GM12892 (cell line): ENCODE measurements at regions not wholly inside any gene's neighbourhood (a gene's known extent, or its start where the extent isn't known, plus 50 kb on each side); places are given as distances from the start of the nearest gene placed in this dataset.

Experiments used
- DNase-seq: peaks from one replicate; pipeline ENCODE4 v3.0.0; 2011; ENCODE audit not compliant: insufficient read length
- FAIRE-seq: peaks from 2 replicates; lab custom pipeline; 2011; peaks lifted over from hg19 to GRCh38; lab: Jason Lieb, UNC
- POLR2A ChIP-seq: IDR thresholded peaks from 2 replicates; pipeline ENCODE4 v1.6.1; 2011; ENCODE audit warnings: low read depth, low read length, control low read depth
- POLR2AphosphoS5 ChIP-seq: IDR thresholded peaks from 2 replicates; pipeline ENCODE4 v1.6.1; 2011; ENCODE audit warnings: low read depth, low read length, control low read depth
- TAF1 ChIP-seq: IDR thresholded peaks from 2 replicates; pipeline ENCODE4 v1.6.1; 2011; ENCODE audit warnings: low read depth, mild to moderate bottlenecking, control low read depth, low read length, borderline replicate concordance

GRCh38 chr5:102594192-102594591 is 95.4 kb upstream of the SLCO6A1 start:
- no peak for TF ChIP-seq POLR2AphosphoS5
- TF ChIP-seq TAF1: no peak
- TF ChIP-seq POLR2A: no peak
- FAIRE-seq: no peak
- no peak for DNase-seq

GRCh38 chr5:102595332-102595731 is 96.5 kb upstream of the SLCO6A1 start:
- no peak for DNase-seq
- TF ChIP-seq POLR2A (no peak), TAF1 (no peak), POLR2AphosphoS5 (no peak)
- no peak for FAIRE-seq

GRCh38 chr5:102596113-102596512 is 97.3 kb upstream of the SLCO6A1 start:
- TF ChIP-seq TAF1: no peak
- TF ChIP-seq POLR2A: no peak
- no peak for TF ChIP-seq POLR2AphosphoS5
- FAIRE-seq (no peak), DNase-seq (no peak)

- FAIRE-seq (no peak), DNase-seq (no peak)
- no peak for TF ChIP-seq POLR2A
- no peak for TF ChIP-seq POLR2AphosphoS5
- TF ChIP-seq TAF1: no peak
Measured at GRCh38 chr5:102596951-102597350, 98.2 kb upstream of the SLCO6A1 start.

- TF ChIP-seq POLR2A (no peak), TAF1 (no peak), POLR2AphosphoS5 (no peak)
- no peak for DNase-seq
- FAIRE-seq: no peak
Measured at GRCh38 chr5:102599289-102599688, 100.5 kb upstream of the SLCO6A1 start.

- DNase-seq (no peak), FAIRE-seq (no peak)
- TF ChIP-seq TAF1 (no peak), POLR2AphosphoS5 (no peak), POLR2A (no peak)
Measured at GRCh38 chr5:102600964-102601363, 102.2 kb upstream of the SLCO6A1 start.

GRCh38 chr5:102603670-102604069 is 104.9 kb upstream of the SLCO6A1 start:
- TF ChIP-seq POLR2AphosphoS5 (no peak), TAF1 (no peak), POLR2A (no peak)
- FAIRE-seq: no peak
- DNase-seq: no peak

- TF ChIP-seq POLR2AphosphoS5 (no peak), TAF1 (no peak), POLR2A (no peak)
- no peak for FAIRE-seq
Measured at GRCh38 chr5:102608414-102608813, 109.6 kb upstream of the SLCO6A1 start.

GRCh38 chr5:102611312-102611711 is 112.5 kb upstream of the SLCO6A1 start:
- TF ChIP-seq TAF1 (no peak), POLR2AphosphoS5 (no peak)
- FAIRE-seq: no peak

More at GRCh38 chr5:102608414-102608813, 109.6 kb upstream of the SLCO6A1 start:
- DNase-seq: no peak

GRCh38 chr5:102613661-102614060 is 114.9 kb upstream of the SLCO6A1 start:
- FAIRE-seq: no peak
- no peak for TF ChIP-seq TAF1
- TF ChIP-seq POLR2A: no peak
- no peak for TF ChIP-seq POLR2AphosphoS5
- DNase-seq: no peak

More at GRCh38 chr5:102611312-102611711, 112.5 kb upstream of the SLCO6A1 start:
- no peak for DNase-seq

GRCh38 chr5:102617191-102618187 is 118.7 kb upstream of the SLCO6A1 start:
- no peak for FAIRE-seq
- TF ChIP-seq POLR2A (no peak), TAF1 (no peak)
- DNase-seq: no peak

GRCh38 chr5:102622262-102622661 is 123.5 kb upstream of the SLCO6A1 start:
- TF ChIP-seq POLR2AphosphoS5: no peak
- no peak for TF ChIP-seq POLR2A
- no peak for TF ChIP-seq TAF1
- FAIRE-seq (no peak), DNase-seq (no peak)
